ENCODE measurements at regions not wholly inside any gene's neighbourhood (a gene's known extent, or its start where the extent isn't known, plus 50 kb on each side); places are given as distances from the start of the nearest gene placed in this dataset.

GRCh38 chr1:187313115-187313514, 484.4 kb downstream of the PLA2G4A start:
- DNase-seq: no peak

GRCh38 chr1:187326557-187326956, 497.8 kb downstream of the PLA2G4A start:
- no peak for DNase-seq

- no peak for DNase-seq
These were observed 507.9 kb downstream of the PLA2G4A start for GRCh38 chr1:187336441-187337168.

- no peak for DNase-seq
These were observed 510.1 kb downstream of the PLA2G4A start for GRCh38 chr1:187338762-187339412.

- no peak for DNase-seq
These were observed 513.7 kb downstream of the PLA2G4A start for GRCh38 chr1:187342495-187342894.

- DNase-seq: no peak
These were observed 545.3 kb downstream of the PLA2G4A start for GRCh38 chr1:187374082-187374481.

- DNase-seq: no peak
These were observed 546.0 kb downstream of the PLA2G4A start for GRCh38 chr1:187374742-187375141.

- DNase-seq: no peak
These were observed 554.6 kb downstream of the PLA2G4A start for GRCh38 chr1:187383366-187383765.

- DNase-seq: no peak
These were observed 555.8 kb downstream of the PLA2G4A start for GRCh38 chr1:187384504-187384903.

- DNase-seq: no peak
These were observed 561.6 kb downstream of the PLA2G4A start for GRCh38 chr1:187390215-187390818.

- DNase-seq: no peak
These were observed 567.5 kb downstream of the PLA2G4A start for GRCh38 chr1:187396226-187396625.

- no peak for DNase-seq
These were observed 568.4 kb downstream of the PLA2G4A start for GRCh38 chr1:187396929-187397796.

GRCh38 chr1:187408212-187409004, 579.7 kb downstream of the PLA2G4A start:
- DNase-seq: no peak

- no peak for DNase-seq
These were observed 580.6 kb downstream of the PLA2G4A start for GRCh38 chr1:187409341-187409740.

- DNase-seq: no peak
These were observed 582.4 kb downstream of the PLA2G4A start for GRCh38 chr1:187411118-187411517.

GRCh38 chr1:187413405-187414169, 584.8 kb downstream of the PLA2G4A start:
- no peak for DNase-seq

GRCh38 chr1:187415065-187415464, 586.3 kb downstream of the PLA2G4A start:
- DNase-seq: no peak

- no peak for DNase-seq
These were observed 588.8 kb downstream of the PLA2G4A start for GRCh38 chr1:187417520-187417919.

GRCh38 chr1:187433598-187433997, 604.8 kb downstream of the PLA2G4A start:
- no peak for DNase-seq

GRCh38 chr1:187442603-187443002, 613.9 kb downstream of the PLA2G4A start:
- no peak for DNase-seq

- DNase-seq: no peak
These were observed 615.2 kb downstream of the PLA2G4A start for GRCh38 chr1:187443939-187444338.

- no peak for DNase-seq
These were observed 616.3 kb downstream of the PLA2G4A start for GRCh38 chr1:187445066-187445465.
